HCT116 (cell line): ENCODE measurements at regions not wholly inside any gene's neighbourhood (a gene's known extent, or its start where the extent isn't known, plus 50 kb on each side); places are given as distances from the start of the nearest gene placed in this dataset.

ENCODE experiments used
- ATAC-seq: fragments of 200-7000 bp; cut with Tn5 transposase; 2 replicates; pipeline ENCODE4 v1.9.1; 2020; ENCODE audit warnings: mild to moderate bottlenecking, moderate library complexity
- BruUV-seq: library from RNA; stranded (reverse); fragments of 400-500 nt; replicated peaks from 2 replicates; lab custom pipeline; 2021; lab: Mats Ljungman, UMichigan
- CTCF ChIA-PET: fragments of 300-600 bp; sonication (Branson Sonifier 250); formaldehyde crosslinking; loops from one replicate; lab custom pipeline; 2021; ENCODE audit warnings: antibody characterized with exemption; lab: Charles Lee
- POLR2A ChIA-PET: fragments of 300-600, 350-600 bp; sonication (Branson Sonifier 250); formaldehyde crosslinking; loops from one replicate; lab custom pipeline; 2021; ENCODE audit warnings: antibody characterized with exemption; lab: Charles Lee
- RAD21 ChIA-PET, 2 experiments: fragments of 300-600 bp; sonication (Branson Sonifier 250); formaldehyde crosslinking; loops; one replicate each; lab custom pipeline; 2023; ENCODE audit warnings: low total read pairs in 2 of 2; ENCODE audit not compliant: uncharacterized antibody in 2 of 2, unreplicated experiment in 2 of 2, low non-redundant PET in 1 of 2; lab: Charles Lee
- DNase-seq: peaks from one replicate; pipeline ENCODE4 v3.0.0-alpha.2; 2010; ENCODE audit warnings: low read depth, low spot score
- H2AFZ ChIP-seq: fragments of 200-600 bp; shearing (Covaris generic), sonication (generic); 2 replicates; pipeline ENCODE4 v1.6.1; 2017; ENCODE audit warnings: low read depth, mixed run types, mixed read lengths, antibody characterized with exemption, low read length; ENCODE audit not compliant: poor library complexity, severe bottlenecking
- H3K27ac ChIP-seq: 2 replicates; pipeline ENCODE4 v1.5.1; 2012; ENCODE audit warnings: low read depth, low read length
- H3K27me3 ChIP-seq: fragments of 200-600 bp; sonication (generic); 2 replicates; pipeline ENCODE4 v1.6.1; 2016; ENCODE audit warnings: mixed run types, low read length, mixed read lengths; ENCODE audit not compliant: insufficient read depth
- H3K36me3 ChIP-seq, 2 experiments: fragments of 200-500 bp in 1 of 2; fragments of 200-600 bp in 1 of 2; sonication (Bioruptor generic) in 1 of 2; sonication (generic) in 1 of 2; 2 replicates each; pipeline versions ENCODE4 v1.5.1 to v1.6.1; 2014 to 2016; ENCODE audit warnings: low read length in 2 of 2, inconsistent platforms in 1 of 2, mixed read lengths in 1 of 2, mixed run types in 1 of 2; ENCODE audit not compliant: insufficient read depth in 2 of 2, control insufficient read depth in 1 of 2
- H3K4me1 ChIP-seq, 2 experiments: fragments of 200-600 bp in 1 of 2; sonication (generic) in 1 of 2; 2 replicates each; pipeline versions ENCODE4 v1.5.1 to v1.6.1; 2012 to 2017; ENCODE audit warnings: low read length in 2 of 2, inconsistent platforms in 1 of 2, mild to moderate bottlenecking in 1 of 2, mixed read lengths in 1 of 2, mixed run types in 1 of 2, moderate library complexity in 1 of 2; ENCODE audit not compliant: insufficient read depth in 2 of 2, control insufficient read depth in 1 of 2
- H3K4me2 ChIP-seq: fragments of 200-600 bp; sonication (generic); 2 replicates; pipeline ENCODE4 v1.6.1; 2017; ENCODE audit warnings: mixed run types, low read length, mixed read lengths
- H3K4me3 ChIP-seq, 2 experiments: fragments of 200-600 bp in 1 of 2; sonication (generic) in 1 of 2; replicated peaks in 1 of 2; 2 replicates each; pipeline ENCODE4 v1.5.1; 2011 to 2016; ENCODE audit warnings: low read length in 2 of 2, control low read depth in 1 of 2, low read depth in 1 of 2, mild to moderate bottlenecking in 1 of 2, mixed read lengths in 1 of 2, mixed run types in 1 of 2
- H3K79me2 ChIP-seq: fragments of 200-600 bp; sonication (generic); 2 replicates; pipeline ENCODE4 v1.6.1; 2017; ENCODE audit warnings: mild to moderate bottlenecking, mixed run types, low read length, moderate library complexity, mixed read lengths; ENCODE audit not compliant: insufficient read depth
- H3K9ac ChIP-seq: fragments of 200-600 bp; sonication (generic); 2 replicates; pipeline ENCODE4 v1.6.1; 2016; ENCODE audit warnings: low read length, mixed read lengths
- H3K9me2 ChIP-seq: fragments of 200-600 bp; sonication (generic), shearing (Covaris generic); 2 replicates; pipeline ENCODE4 v1.6.1; 2017; ENCODE audit warnings: mixed run types, mild to moderate bottlenecking, moderate library complexity; ENCODE audit not compliant: insufficient read depth
- H3K9me3 ChIP-seq, 2 experiments: fragments of 200-500 bp in 1 of 2; fragments of 200-600 bp in 1 of 2; sonication (Bioruptor generic) in 1 of 2; sonication (generic) in 1 of 2; 2 replicates each; pipeline ENCODE4 v1.6.1; 2014 to 2017; ENCODE audit warnings: low read length in 2 of 2, mixed read lengths in 2 of 2, inconsistent platforms in 1 of 2, low read depth in 1 of 2, mild to moderate bottlenecking in 1 of 2, mixed run types in 1 of 2, moderate library complexity in 1 of 2; ENCODE audit not compliant: control insufficient read depth in 1 of 2, insufficient read depth in 1 of 2
- H4K20me1 ChIP-seq: fragments of 200-600 bp; sonication (generic), shearing (Covaris generic); 2 replicates; pipeline ENCODE4 v1.6.1; 2017; ENCODE audit warnings: mixed run types, mild to moderate bottlenecking, moderate library complexity; ENCODE audit not compliant: insufficient read depth
- CBX3 ChIP-seq: IDR thresholded peaks from 2 replicates; pipeline ENCODE4 v1.6.1; 2012; ENCODE audit warnings: low read depth
- CEBPB ChIP-seq: IDR thresholded peaks from 2 replicates; pipeline ENCODE4 v1.6.1; 2012; ENCODE audit warnings: low read depth
- ELF1 ChIP-seq: IDR thresholded peaks from 2 replicates; pipeline ENCODE4 v1.6.1; 2012; ENCODE audit warnings: low read depth, borderline replicate concordance
- FOSL1 ChIP-seq: IDR thresholded peaks from 2 replicates; pipeline ENCODE4 v1.6.1; 2012; ENCODE audit warnings: low read depth
- JUND ChIP-seq: IDR thresholded peaks from 2 replicates; pipeline ENCODE4 v1.6.1; 2012
- POLR2A ChIP-seq: IDR thresholded peaks from 2 replicates; pipeline ENCODE4 v1.7.0; 2011; ENCODE audit warnings: borderline replicate concordance; ENCODE audit not compliant: insufficient read depth, insufficient read length; ENCODE audit errors: extremely low read depth
- RAD21 ChIP-seq: IDR thresholded peaks from 2 replicates; pipeline ENCODE4 v1.6.1; 2012; ENCODE audit warnings: low read depth, mild to moderate bottlenecking
- REST ChIP-seq: IDR thresholded peaks from 2 replicates; pipeline ENCODE4 v1.6.1; 2012; ENCODE audit warnings: low read depth
- SIN3A ChIP-seq: IDR thresholded peaks from 2 replicates; pipeline ENCODE4 v1.6.1; 2012; ENCODE audit warnings: low read depth
- SRF ChIP-seq: IDR thresholded peaks from 2 replicates; pipeline ENCODE4 v1.6.1; 2012; ENCODE audit warnings: low read depth
- ZFX ChIP-seq: fragments of 450-650 bp; IDR thresholded peaks from 2 replicates; pipeline ENCODE4 v1.6.1; 2017
- ZNF274 ChIP-seq: fragments of 200-500 bp; sonication (Bioruptor generic); IDR thresholded peaks from 2 replicates; pipeline ENCODE4 v1.6.1; 2014; ENCODE audit warnings: mild to moderate bottlenecking, low read depth, low read length, inconsistent platforms
- intact Hi-C: fragments of 100-400 bp; cut with micrococcal nuclease; formaldehyde crosslinking; loops from 2 replicates; pipeline ENCODE4 v1.10.0; 2022
- TF ChIP-seq, protein P1 (sequence below): IDR thresholded peaks from 2 replicates; pipeline ENCODE4 v1.6.1; 2012
- TF ChIP-seq, protein P2 (sequence below): IDR thresholded peaks from 2 replicates; pipeline ENCODE4 v1.6.1; 2012
- TF ChIP-seq, protein P3 (sequence below): IDR thresholded peaks from 2 replicates; pipeline ENCODE4 v1.6.1; 2011; ENCODE audit warnings: mild to moderate bottlenecking, low read length, moderate library complexity; ENCODE audit not compliant: insufficient replicate concordance; ENCODE audit errors: extremely low read depth

DNA sequence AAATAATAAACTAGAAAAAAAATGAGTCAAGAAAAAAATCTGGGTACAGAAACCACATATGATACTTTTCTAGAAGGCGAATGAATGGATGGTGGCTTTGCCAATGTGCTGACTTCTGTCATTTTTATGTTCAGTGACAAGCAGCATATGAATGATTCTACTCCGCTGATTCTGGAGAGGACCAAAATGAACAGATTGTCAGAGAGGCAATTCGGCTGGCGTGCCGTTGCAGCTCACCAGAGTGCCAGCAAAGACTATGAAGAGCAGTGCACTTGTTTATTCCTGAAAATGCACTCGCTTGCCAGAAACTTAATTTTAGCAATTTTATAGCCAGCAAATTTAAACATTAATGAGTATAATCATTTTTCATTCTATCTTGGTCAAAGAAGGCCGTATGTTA is 105.9 kb upstream of the NYAP2 start:
- Histone ChIP-seq H3K9me2 (no peaks in the 10 kb centered on the region), H3K27ac (no peak overlapping the region), H3K4me2 (no peak overlapping the region), H3K9ac (no peak overlapping the region), H2AFZ (no peak overlapping the region), H3K4me1 (no peaks in the 10 kb centered on the region)
- intact Hi-C loops = no loop called here
- ChIA-PET RAD21 (no interaction called here), POLR2A (no interaction called here)
- TF ChIP-seq POLR2A = no peak
- TF ChIP-seq RAD21 = no peak
- no peak for TF ChIP-seq FOSL1
- TF ChIP-seq SIN3A = no peak
- TF ChIP-seq SRF = no peak
- TF ChIP-seq, protein P1, sequence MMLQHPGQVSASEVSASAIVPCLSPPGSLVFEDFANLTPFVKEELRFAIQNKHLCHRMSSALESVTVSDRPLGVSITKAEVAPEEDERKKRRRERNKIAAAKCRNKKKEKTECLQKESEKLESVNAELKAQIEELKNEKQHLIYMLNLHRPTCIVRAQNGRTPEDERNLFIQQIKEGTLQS = no peak
- TF ChIP-seq, all 23 proteins: peak for 0
- Histone ChIP-seq H3K36me3 (no peaks in the 10 kb centered on the region), H3K9me3 (no peaks in the 10 kb centered on the region), H3K27me3 (no peaks in the 10 kb centered on the region), H4K20me1 (no peaks in the 10 kb centered on the region), H3K79me2 (no peaks in the 10 kb centered on the region), H3K4me3 (no peak overlapping the region)
- CTCF ChIA-PET = interaction anchor here (1.2 kb wide), 1 partner anchor 10 kb away, joined by 4 read pairs; no protein-coding TSS in a partner anchor
- no peak for DNase-seq
- BruUV-seq = no TSS peak
- ATAC-seq = no peak

GRCh38 chr2:225290757-225291400 is 108.6 kb upstream of the NYAP2 start:
- DNase-seq (no peak), ATAC-seq (no peak)
- POLR2A ChIA-PET = no interaction called here
- Histone ChIP-seq H3K36me3 (no peaks in the 10 kb centered on the region), H3K79me2 (no peaks in the 10 kb centered on the region), H4K20me1 (no peaks in the 10 kb centered on the region), H3K4me1 (no peaks in the 10 kb centered on the region), H3K27me3 (no peaks in the 10 kb centered on the region), H3K4me2 (no peak overlapping the region), H2AFZ (no peak overlapping the region), H3K4me3 (no peak overlapping the region), H3K27ac (no peak overlapping the region), H3K9me3 (no peaks in the 10 kb centered on the region), H3K9me2 (no peaks in the 10 kb centered on the region), H3K9ac (no peak overlapping the region)
- no TSS peak for BruUV-seq
- RAD21 ChIA-PET = no interaction called here
- CTCF ChIA-PET = no interaction called here
- intact Hi-C loops = no loop called here
- TF ChIP-seq CBX3 (no peak), ZFX (no peak), FOSL1 (no peak), ELF1 (no peak), POLR2A (no peak), CEBPB (no peak), JUND (no peak), RAD21 (no peak), REST (no peak), ZNF274 (no peak), SRF (no peak)
- TF ChIP-seq, protein P2, sequence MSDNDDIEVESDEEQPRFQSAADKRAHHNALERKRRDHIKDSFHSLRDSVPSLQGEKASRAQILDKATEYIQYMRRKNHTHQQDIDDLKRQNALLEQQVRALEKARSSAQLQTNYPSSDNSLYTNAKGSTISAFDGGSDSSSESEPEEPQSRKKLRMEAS = no peak
- TF ChIP-seq, protein P3, sequence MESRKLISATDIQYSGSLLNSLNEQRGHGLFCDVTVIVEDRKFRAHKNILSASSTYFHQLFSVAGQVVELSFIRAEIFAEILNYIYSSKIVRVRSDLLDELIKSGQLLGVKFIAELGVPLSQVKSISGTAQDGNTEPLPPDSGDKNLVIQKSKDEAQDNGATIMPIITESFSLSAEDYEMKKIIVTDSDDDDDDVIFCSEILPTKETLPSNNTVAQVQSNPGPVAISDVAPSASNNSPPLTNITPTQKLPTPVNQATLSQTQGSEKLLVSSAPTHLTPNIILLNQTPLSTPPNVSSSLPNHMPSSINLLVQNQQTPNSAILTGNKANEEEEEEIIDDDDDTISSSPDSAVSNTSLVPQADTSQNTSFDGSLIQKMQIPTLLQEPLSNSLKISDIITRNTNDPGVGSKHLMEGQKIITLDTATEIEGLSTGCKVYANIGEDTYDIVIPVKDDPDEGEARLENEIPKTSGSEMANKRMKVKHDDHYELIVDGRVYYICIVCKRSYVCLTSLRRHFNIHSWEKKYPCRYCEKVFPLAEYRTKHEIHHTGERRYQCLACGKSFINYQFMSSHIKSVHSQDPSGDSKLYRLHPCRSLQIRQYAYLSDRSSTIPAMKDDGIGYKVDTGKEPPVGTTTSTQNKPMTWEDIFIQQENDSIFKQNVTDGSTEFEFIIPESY = no peak
- TF ChIP-seq, protein P1 = no peak
